B cell (primary cell): ENCODE measurements at regions not wholly inside any gene's neighbourhood (a gene's known extent, or its start where the extent isn't known, plus 50 kb on each side); places are given as distances from the start of the nearest gene placed in this dataset.

Source experiments
- ATAC-seq: fragments of 200-7000 bp; cut with Tn5 transposase; one replicate; pipeline ENCODE4 v1.10.0; 2021; ENCODE audit warnings: low read depth, mild to moderate bottlenecking, moderate number of reproducible peaks, moderate library complexity
- CTCF ChIA-PET: fragments of 350-600 bp; sonication (Branson Sonifier 250); formaldehyde crosslinking; loops from one replicate; lab custom pipeline; 2021; ENCODE audit warnings: antibody characterized with exemption, inconsistent platforms; lab: Charles Lee
- POLR2A ChIA-PET: fragments of 350-600 bp; sonication (Branson Sonifier 250); formaldehyde crosslinking; loops from one replicate; lab custom pipeline; 2021; ENCODE audit warnings: antibody characterized with exemption; lab: Charles Lee
- DNase-seq: peaks from one replicate; pipeline ENCODE4 v3.0.0; 2013
- H2AFZ ChIP-seq: 2 replicates; pipeline ENCODE4 v1.6.1; 2012; ENCODE audit warnings: mild to moderate bottlenecking, low read depth, low read length; ENCODE audit not compliant: insufficient read depth, poor library complexity, severe bottlenecking
- H3K27ac ChIP-seq, 2 donors: 1 replicate in 1 of 2; 2 replicates in 1 of 2; pipeline ENCODE4 v1.5.1; 2012 to 2013; ENCODE audit warnings: low read length in 2 of 2, mild to moderate bottlenecking in 2 of 2, moderate library complexity in 1 of 2
- H3K27me3 ChIP-seq, 4 experiments: fragments of 200-600 bp in 1 of 4; sonication (generic) in 1 of 4; replicated peaks in 1 of 4; 1 replicate in 2 of 4; 2 replicates in 2 of 4; pipeline versions ENCODE4 v1.6.1 to v1.7.0; 2013 to 2016; ENCODE audit warnings: low read length in 3 of 4, mild to moderate bottlenecking in 2 of 4, mixed read lengths in 1 of 4, moderate library complexity in 1 of 4; ENCODE audit not compliant: insufficient read depth in 4 of 4, control insufficient read depth in 3 of 4; ENCODE audit errors: control extremely low read depth in 1 of 4
- H3K36me3 ChIP-seq, 2 experiments: replicated peaks in 1 of 2; 1 replicate in 1 of 2; 2 replicates in 1 of 2; pipeline versions ENCODE4 v1.6.1 to v1.7.1; 2013; ENCODE audit warnings: low read length in 1 of 2; ENCODE audit not compliant: insufficient read depth in 2 of 2, control insufficient read depth in 1 of 2; ENCODE audit errors: control extremely low read depth in 1 of 2, extremely low read depth in 1 of 2
- H3K4me1 ChIP-seq, 2 donors: fragments of 200-600 bp in 1 of 2; sonication (generic) in 1 of 2; 1 replicate in 1 of 2; 2 replicates in 1 of 2; pipeline versions ENCODE4 v1.5.1 to v1.6.1; 2013 to 2017; ENCODE audit warnings: low read length in 2 of 2; ENCODE audit not compliant: control insufficient read depth in 2 of 2, insufficient read depth in 2 of 2
- H3K4me2 ChIP-seq: replicated peaks from 2 replicates; pipeline ENCODE3; 2012; ENCODE audit warnings: mild to moderate bottlenecking, low read depth, low read length; ENCODE audit not compliant: poor library complexity, severe bottlenecking
- H3K4me3 ChIP-seq, 5 experiments: fragments of 200-600 bp in 1 of 5; sonication (generic) in 1 of 5; 1 replicate in 3 of 5; 2 replicates in 2 of 5; pipeline versions ENCODE4 v1.5.1 to v1.7.0; 2011 to 2016; ENCODE audit warnings: low read length in 4 of 5, mild to moderate bottlenecking in 4 of 5, low read depth in 2 of 5, control low read depth in 1 of 5, moderate library complexity in 1 of 5; ENCODE audit not compliant: insufficient read depth in 1 of 5; ENCODE audit errors: control extremely low read depth in 1 of 5, extremely low read depth in 1 of 5
- H3K79me2 ChIP-seq: fragments of 200-600 bp; sonication (generic); one replicate; pipeline ENCODE4 v1.6.0; 2016; ENCODE audit warnings: low read length; ENCODE audit not compliant: control insufficient read depth, insufficient read depth
- H3K9ac ChIP-seq: fragments of 200-600 bp; sonication (generic); 2 replicates; pipeline ENCODE4 v1.6.1; 2017; ENCODE audit warnings: mild to moderate bottlenecking, low read length, moderate library complexity
- H3K9me3 ChIP-seq, 3 donors: one replicate each; pipeline versions ENCODE4 v1.6.1 to v1.7.1; 2013; ENCODE audit warnings: low read length in 2 of 3; ENCODE audit not compliant: control insufficient read depth in 2 of 3, insufficient read depth in 1 of 3; ENCODE audit errors: control extremely low read depth in 1 of 3
- H4K20me1 ChIP-seq: 2 replicates; pipeline ENCODE4 v1.6.0; 2012; ENCODE audit warnings: mild to moderate bottlenecking, low read length; ENCODE audit not compliant: insufficient read depth, control insufficient read depth, poor library complexity, severe bottlenecking
- H3K27ac Mint-ChIP-seq: one replicate; pipeline ENCODE4 v1.8.0; 2021; ENCODE audit warnings: mixed read lengths
- H3K27me3 Mint-ChIP-seq: one replicate; pipeline ENCODE4 v1.8.0; 2021; ENCODE audit warnings: mixed read lengths
- H3K4me1 Mint-ChIP-seq: one replicate; pipeline ENCODE4 v1.8.0; 2021; ENCODE audit warnings: mixed read lengths
- H3K4me3 Mint-ChIP-seq: one replicate; pipeline ENCODE4 v1.8.0; 2021; ENCODE audit warnings: mixed read lengths
- H3K9me3 Mint-ChIP-seq: one replicate; pipeline ENCODE4 v1.8.0; 2022; ENCODE audit warnings: mixed read lengths; ENCODE audit not compliant: insufficient read depth
- EZH2 ChIP-seq: IDR thresholded peaks from 2 replicates; pipeline ENCODE4 v1.6.1; 2012; ENCODE audit warnings: borderline replicate concordance, low read depth, mild to moderate bottlenecking, moderate library complexity, low read length; ENCODE audit not compliant: insufficient read depth, poor library complexity, severe bottlenecking
- WGBS: methylation state at CpG from one replicate; pipeline ENCODE4 v1.1.5; 2013; ENCODE audit warnings: missing lambda C conversion rate; ENCODE audit not compliant: insufficient coverage; 5-methylcytosine and 5-hydroxymethylcytosine counted together
- intact Hi-C: fragments of 100-400 bp; cut with micrococcal nuclease; formaldehyde crosslinking; loops from one replicate; pipeline ENCODE4 v1.10.0; 2022
- TF ChIP-seq, protein P1 (sequence below): fragments of 200-600 bp; IDR thresholded peaks from one replicate; pipeline ENCODE4 v1.8.0; 2022; ENCODE audit warnings: antibody characterized with exemption, mild to moderate bottlenecking

DNA sequence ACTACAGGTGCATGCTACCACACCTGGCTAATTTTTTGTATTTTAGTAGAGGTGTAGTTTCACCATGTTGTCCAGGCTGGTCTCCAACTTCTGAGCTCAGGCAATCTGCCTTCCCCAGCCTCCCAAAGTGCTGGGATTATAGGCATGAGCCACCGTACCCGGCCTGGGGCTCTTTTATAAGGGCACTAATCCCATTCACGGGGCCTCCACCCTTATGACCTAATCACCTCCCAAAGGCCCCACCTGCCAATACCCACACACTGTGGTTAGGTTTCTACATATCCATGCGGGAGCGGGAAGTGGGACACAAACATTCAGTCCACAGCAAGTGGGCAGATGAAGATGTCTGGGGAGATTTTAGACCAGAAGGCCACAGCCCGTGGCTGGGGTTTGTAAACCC lies 164.7 kb upstream of the SH3BP4 start:
- no peak overlapping the region for H3K27ac Mint-ChIP-seq
- Histone ChIP-seq H4K20me1 (no peaks in the 10 kb centered on the region), H3K9me3 (peaks cover 0 to 17% (median 8%) of the 10 kb centered on the region in 3 donors), H3K4me3 (no peak overlapping the region), H3K36me3 (no peaks in the 10 kb centered on the region), H3K27me3 (peaks cover 0 to 6% (median 0%) of the 10 kb centered on the region in 4 experiments), H3K4me2 (no peak overlapping the region), H2AFZ (no peak overlapping the region), H3K27ac (no peak overlapping the region), H3K9ac (no peak overlapping the region), H3K79me2 (no peaks in the 10 kb centered on the region), H3K4me1 (no peaks in the 10 kb centered on the region)
- ChIA-PET POLR2A (no interaction called here), CTCF (no interaction called here)
- ATAC-seq, result no peak
- no peaks in the 10 kb centered on the region for H3K4me1 Mint-ChIP-seq
- H3K4me3 Mint-ChIP-seq, result no peak overlapping the region
- peaks cover 11% of the 10 kb centered on the region for H3K9me3 Mint-ChIP-seq
- intact Hi-C loops, result no loop called here
- no peak for TF ChIP-seq EZH2
- TF ChIP-seq, protein P1, sequence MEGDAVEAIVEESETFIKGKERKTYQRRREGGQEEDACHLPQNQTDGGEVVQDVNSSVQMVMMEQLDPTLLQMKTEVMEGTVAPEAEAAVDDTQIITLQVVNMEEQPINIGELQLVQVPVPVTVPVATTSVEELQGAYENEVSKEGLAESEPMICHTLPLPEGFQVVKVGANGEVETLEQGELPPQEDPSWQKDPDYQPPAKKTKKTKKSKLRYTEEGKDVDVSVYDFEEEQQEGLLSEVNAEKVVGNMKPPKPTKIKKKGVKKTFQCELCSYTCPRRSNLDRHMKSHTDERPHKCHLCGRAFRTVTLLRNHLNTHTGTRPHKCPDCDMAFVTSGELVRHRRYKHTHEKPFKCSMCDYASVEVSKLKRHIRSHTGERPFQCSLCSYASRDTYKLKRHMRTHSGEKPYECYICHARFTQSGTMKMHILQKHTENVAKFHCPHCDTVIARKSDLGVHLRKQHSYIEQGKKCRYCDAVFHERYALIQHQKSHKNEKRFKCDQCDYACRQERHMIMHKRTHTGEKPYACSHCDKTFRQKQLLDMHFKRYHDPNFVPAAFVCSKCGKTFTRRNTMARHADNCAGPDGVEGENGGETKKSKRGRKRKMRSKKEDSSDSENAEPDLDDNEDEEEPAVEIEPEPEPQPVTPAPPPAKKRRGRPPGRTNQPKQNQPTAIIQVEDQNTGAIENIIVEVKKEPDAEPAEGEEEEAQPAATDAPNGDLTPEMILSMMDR, result no peak
- DNase-seq, result no peak
- WGBS, result 80% methylated on average over 3 of the region's 6 CpGs
- peaks cover 20% of the 10 kb centered on the region for H3K27me3 Mint-ChIP-seq

DNA sequence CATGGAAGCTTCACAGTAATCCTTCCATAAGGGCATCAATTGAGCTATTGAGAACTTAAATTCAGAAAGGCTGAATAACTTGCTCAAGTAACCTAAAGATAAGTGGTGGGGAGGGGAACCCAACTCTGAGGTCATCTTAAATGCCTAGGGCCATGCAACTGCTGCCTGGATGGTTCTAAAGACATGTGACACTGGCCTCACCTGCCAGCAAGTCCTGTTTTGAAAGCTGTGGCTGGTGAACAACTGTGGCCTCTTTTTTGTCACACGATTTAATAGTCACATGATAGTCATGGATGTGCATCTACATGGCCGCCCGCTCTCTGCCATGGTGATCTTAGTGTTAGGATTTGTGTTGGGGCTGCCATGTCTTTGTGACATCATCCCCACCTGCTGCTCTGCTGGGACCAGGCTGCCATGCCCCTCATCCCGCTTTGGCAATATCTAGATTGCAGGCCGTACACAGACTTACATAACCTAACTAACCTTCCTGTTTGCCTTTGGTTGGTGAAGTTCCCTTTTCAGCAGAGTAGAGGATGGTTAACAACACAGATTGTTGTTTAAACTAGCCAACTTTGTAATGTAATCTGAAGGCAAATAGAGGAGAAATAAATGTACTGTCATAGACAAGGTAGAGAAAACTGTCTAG lies 177.9 kb upstream of the SH3BP4 start:
- no peak overlapping the region for H3K9ac ChIP-seq
- ChIA-PET POLR2A (no interaction called here), CTCF (no interaction called here)
- H3K4me1 ChIP-seq, result no peaks in the 10 kb centered on the region
- peaks cover 32% of the 10 kb centered on the region for H3K27me3 Mint-ChIP-seq
- H3K9me3 Mint-ChIP-seq, result no peaks in the 10 kb centered on the region
- H3K4me2 ChIP-seq, result no peak overlapping the region
- no peaks in the 10 kb centered on the region for H4K20me1 ChIP-seq
- H3K36me3 ChIP-seq, result no peaks in the 10 kb centered on the region
- WGBS, result 60% methylated on average over 1 of the region's 5 CpGs
- TF ChIP-seq, protein P1, result no peak
- TF ChIP-seq EZH2, result no peak
- H3K4me1 Mint-ChIP-seq, result no peaks in the 10 kb centered on the region
- H3K27ac Mint-ChIP-seq, result no peak overlapping the region
- no peak overlapping the region for H2AFZ ChIP-seq
- no peak overlapping the region for H3K27ac ChIP-seq
- no peaks in the 10 kb centered on the region for H3K9me3 ChIP-seq
- DNase-seq, result no peak
- peaks cover 0 to 5% (median 0%) of the 10 kb centered on the region in 4 experiments for H3K27me3 ChIP-seq
- no peak overlapping the region for H3K4me3 Mint-ChIP-seq
- no peaks in the 10 kb centered on the region for H3K79me2 ChIP-seq
- H3K4me3 ChIP-seq, result no peak overlapping the region
- no peak for ATAC-seq
- intact Hi-C loops, result no loop called here
